ENCODE measurements at regions not wholly inside any gene's neighbourhood (a gene's known extent, or its start where the extent isn't known, plus 50 kb on each side); places are given as distances from the start of the nearest gene placed in this dataset.

- TF ChIP-seq YY1 (IDR thresholded peaks at IDR 0.05; ENCODE audit: insufficient read depth, insufficient read length) (no peak), ZNF274 (IDR thresholded peaks at IDR 0.05; ENCODE audit: low read depth, low read length) (no peak), SUZ12 (IDR thresholded peaks at IDR 0.05; ENCODE audit: extremely low read depth, insufficient read depth, insufficient read length) (no peak)
- H3K36me3 ChIP-seq (ENCODE audit: insufficient read depth, insufficient read length, low read length): no peaks in the 10 kb centered on the region
- peaks cover 6% of the 10 kb centered on the region for H3K4me1 ChIP-seq (ENCODE audit: insufficient read depth, insufficient read length)
- H3K27me3 ChIP-seq (ENCODE audit: insufficient read depth, insufficient read length): peaks cover 3% of the 10 kb centered on the region
- H3K9me3 ChIP-seq (ENCODE audit: insufficient read depth, low read length): no peaks in the 10 kb centered on the region
- no peak for DNase-seq (ENCODE audit: low read depth, low spot score)
- H3K9ac ChIP-seq (ENCODE audit: insufficient read length, low read depth): no peak overlapping the region
- H3K4me3 ChIP-seq (ENCODE audit: insufficient read length, low read depth): no peak overlapping the region
These were observed 57.9 kb upstream of the INPP5A start for GRCh38 chr10:132479603-132480221.

DNA sequence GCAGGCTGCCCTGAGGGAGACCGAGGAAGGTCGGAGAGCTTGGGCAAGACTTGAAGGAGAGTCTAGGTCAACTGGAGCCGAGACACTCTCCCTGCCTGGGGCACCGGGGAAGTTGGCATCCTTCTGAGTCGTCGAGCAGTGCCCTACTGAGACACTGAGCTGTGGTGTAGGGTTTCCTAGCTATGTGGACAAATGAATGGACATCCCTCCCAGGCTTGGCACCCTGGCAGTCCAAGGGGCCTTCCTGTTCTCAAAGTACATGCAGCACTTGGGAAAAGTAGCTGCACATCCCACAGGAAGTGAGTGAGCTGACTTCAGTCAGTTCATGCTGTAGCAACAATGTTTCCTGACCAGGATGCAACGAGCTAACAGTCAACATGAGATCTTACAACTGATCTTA is 57.2 kb upstream of the INPP5A start:
- H3K27me3 ChIP-seq (ENCODE audit: insufficient read depth, insufficient read length): peaks cover 6% of the 10 kb centered on the region
- no peak for DNase-seq (ENCODE audit: low read depth, low spot score)
- TF ChIP-seq SUZ12 (IDR thresholded peaks at IDR 0.05; ENCODE audit: extremely low read depth, insufficient read depth, insufficient read length): no peak
- no peak for TF ChIP-seq YY1 (IDR thresholded peaks at IDR 0.05; ENCODE audit: insufficient read depth, insufficient read length)
- TF ChIP-seq ZNF274 (IDR thresholded peaks at IDR 0.05; ENCODE audit: low read depth, low read length): no peak

GRCh38 chr10:132481690-132482089 is 55.9 kb upstream of the INPP5A start:
- TF ChIP-seq ZNF274 (IDR thresholded peaks at IDR 0.05; ENCODE audit: low read depth, low read length): no peak
- no peak for TF ChIP-seq SUZ12 (IDR thresholded peaks at IDR 0.05; ENCODE audit: extremely low read depth, insufficient read depth, insufficient read length)
- TF ChIP-seq YY1 (IDR thresholded peaks at IDR 0.05; ENCODE audit: insufficient read depth, insufficient read length): no peak
- H3K4me3 ChIP-seq (ENCODE audit: insufficient read length, low read depth): no peak overlapping the region
- no peaks in the 10 kb centered on the region for H3K9me3 ChIP-seq (ENCODE audit: insufficient read depth, low read length)
- peaks cover 6% of the 10 kb centered on the region for H3K27me3 ChIP-seq (ENCODE audit: insufficient read depth, insufficient read length)
- no peak for DNase-seq (ENCODE audit: low read depth, low spot score)
- H3K36me3 ChIP-seq (ENCODE audit: insufficient read depth, insufficient read length, low read length): no peaks in the 10 kb centered on the region
- H3K4me1 ChIP-seq (ENCODE audit: insufficient read depth, insufficient read length): peaks cover 6% of the 10 kb centered on the region
- no peak overlapping the region for H3K9ac ChIP-seq (ENCODE audit: insufficient read length, low read depth)

More for the DNA sequence above, 57.2 kb upstream of the INPP5A start:
- peaks cover 6% of the 10 kb centered on the region for H3K4me1 ChIP-seq (ENCODE audit: insufficient read depth, insufficient read length)
- no peak overlapping the region for H3K4me3 ChIP-seq (ENCODE audit: insufficient read length, low read depth)
- H3K9me3 ChIP-seq (ENCODE audit: insufficient read depth, low read length): no peaks in the 10 kb centered on the region
- H3K9ac ChIP-seq (ENCODE audit: insufficient read length, low read depth): no peak overlapping the region
- no peaks in the 10 kb centered on the region for H3K36me3 ChIP-seq (ENCODE audit: insufficient read depth, insufficient read length, low read length)

GRCh38 chr10:132482090-132482800 is 55.3 kb upstream of the INPP5A start:
- H3K27me3 ChIP-seq (ENCODE audit: insufficient read depth, insufficient read length): peaks cover 11% of the 10 kb centered on the region

GRCh38 chr10:132483394-132483793 is 54.2 kb upstream of the INPP5A start:
- Histone ChIP-seq H3K36me3 (ENCODE audit: insufficient read depth, insufficient read length, low read length) (no peaks in the 10 kb centered on the region), H3K27me3 (ENCODE audit: insufficient read depth, insufficient read length) (peaks cover 11% of the 10 kb centered on the region), H3K9ac (ENCODE audit: insufficient read length, low read depth) (no peak overlapping the region), H3K9me3 (ENCODE audit: insufficient read depth, low read length) (no peaks in the 10 kb centered on the region), H3K4me3 (ENCODE audit: insufficient read length, low read depth) (no peak overlapping the region), H3K4me1 (ENCODE audit: insufficient read depth, insufficient read length) (no peaks in the 10 kb centered on the region)
- TF ChIP-seq YY1 (IDR thresholded peaks at IDR 0.05; ENCODE audit: insufficient read depth, insufficient read length) (no peak), SUZ12 (IDR thresholded peaks at IDR 0.05; ENCODE audit: extremely low read depth, insufficient read depth, insufficient read length) (no peak), ZNF274 (IDR thresholded peaks at IDR 0.05; ENCODE audit: low read depth, low read length) (no peak)
- DNase-seq (ENCODE audit: low read depth, low spot score): no peak

More at GRCh38 chr10:132482090-132482800, 55.3 kb upstream of the INPP5A start:
- Histone ChIP-seq H3K36me3 (ENCODE audit: insufficient read depth, insufficient read length, low read length) (no peaks in the 10 kb centered on the region), H3K4me3 (ENCODE audit: insufficient read length, low read depth) (no peak overlapping the region), H3K9me3 (ENCODE audit: insufficient read depth, low read length) (no peaks in the 10 kb centered on the region), H3K4me1 (ENCODE audit: insufficient read depth, insufficient read length) (peaks cover 5% of the 10 kb centered on the region), H3K9ac (ENCODE audit: insufficient read length, low read depth) (no peak overlapping the region)
- peak; percentile 50 for DNase-seq (ENCODE audit: low read depth, low spot score)
- no peak for TF ChIP-seq SUZ12 (IDR thresholded peaks at IDR 0.05; ENCODE audit: extremely low read depth, insufficient read depth, insufficient read length)
- no peak for TF ChIP-seq ZNF274 (IDR thresholded peaks at IDR 0.05; ENCODE audit: low read depth, low read length)
- TF ChIP-seq YY1 (IDR thresholded peaks at IDR 0.05; ENCODE audit: insufficient read depth, insufficient read length): no peak

DNA sequence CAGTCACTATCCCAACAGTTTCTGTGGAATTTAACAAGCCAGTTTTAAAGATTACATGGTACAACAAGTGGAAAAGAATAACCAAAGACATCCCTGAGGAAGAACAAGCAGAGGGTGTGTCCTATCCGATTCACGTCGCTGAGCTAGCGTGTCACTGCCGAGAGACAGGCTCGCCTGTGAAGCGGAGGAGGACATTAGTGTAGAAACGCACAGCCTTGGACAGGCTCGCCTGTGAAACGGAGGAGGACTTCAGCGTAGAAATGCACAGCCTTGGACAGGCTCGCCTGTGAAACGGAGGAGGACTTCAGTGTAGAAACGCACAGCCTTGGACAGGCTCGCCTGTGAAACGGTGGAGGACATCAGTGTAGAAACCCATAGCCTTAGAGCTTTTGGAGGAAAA is 52.7 kb upstream of the INPP5A start:
- TF ChIP-seq ZNF274 (IDR thresholded peaks at IDR 0.05; ENCODE audit: low read depth, low read length) (no peak), SUZ12 (IDR thresholded peaks at IDR 0.05; ENCODE audit: extremely low read depth, insufficient read depth, insufficient read length) (no peak), YY1 (IDR thresholded peaks at IDR 0.05; ENCODE audit: insufficient read depth, insufficient read length) (no peak)
- Histone ChIP-seq H3K27me3 (ENCODE audit: insufficient read depth, insufficient read length) (peaks cover 11% of the 10 kb centered on the region), H3K9me3 (ENCODE audit: insufficient read depth, low read length) (no peaks in the 10 kb centered on the region), H3K4me1 (ENCODE audit: insufficient read depth, insufficient read length) (peaks cover 4% of the 10 kb centered on the region), H3K4me3 (ENCODE audit: insufficient read length, low read depth) (no peak overlapping the region), H3K9ac (ENCODE audit: insufficient read length, low read depth) (no peak overlapping the region), H3K36me3 (ENCODE audit: insufficient read depth, insufficient read length, low read length) (no peaks in the 10 kb centered on the region)
- no peak for DNase-seq (ENCODE audit: low read depth, low spot score)

GRCh38 chr10:132485391-132485790 is 52.2 kb upstream of the INPP5A start:
- Histone ChIP-seq H3K27me3 (ENCODE audit: insufficient read depth, insufficient read length) (peaks cover 11% of the 10 kb centered on the region), H3K9me3 (ENCODE audit: insufficient read depth, low read length) (peaks cover 1% of the 10 kb centered on the region; the same call in 1 of the 2 replicates), H3K9ac (ENCODE audit: insufficient read length, low read depth) (no peak overlapping the region), H3K4me1 (ENCODE audit: insufficient read depth, insufficient read length) (peaks cover 4% of the 10 kb centered on the region), H3K4me3 (ENCODE audit: insufficient read length, low read depth) (no peak overlapping the region), H3K36me3 (ENCODE audit: insufficient read depth, insufficient read length, low read length) (no peaks in the 10 kb centered on the region)
- no peak for TF ChIP-seq ZNF274 (IDR thresholded peaks at IDR 0.05; ENCODE audit: low read depth, low read length)
- TF ChIP-seq YY1 (IDR thresholded peaks at IDR 0.05; ENCODE audit: insufficient read depth, insufficient read length): no peak
- TF ChIP-seq SUZ12 (IDR thresholded peaks at IDR 0.05; ENCODE audit: extremely low read depth, insufficient read depth, insufficient read length): no peak
- DNase-seq (ENCODE audit: low read depth, low spot score): no peak

Data from NT2/D1 (cell line).